ENCODE measurements at regions not wholly inside any gene's neighbourhood (a gene's known extent, or its start where the extent isn't known, plus 50 kb on each side); places are given as distances from the start of the nearest gene placed in this dataset.

- CTCF ChIA-PET = no interaction called here
- Histone ChIP-seq H3K4me3 (ENCODE audit: low read depth, low read length, poor library complexity, severe bottlenecking) (no peak overlapping the region), H3K27me3 (replicated peaks; ENCODE audit: insufficient read depth, low read depth, low read length, poor library complexity) (peaks cover 11% of the 10 kb centered on the region), H3K36me3 (ENCODE audit: insufficient read depth, low read length, poor library complexity, severe bottlenecking) (no peaks in the 10 kb centered on the region), H3K27ac (ENCODE audit: low read depth, low read length, poor library complexity, severe bottlenecking) (no peak overlapping the region), H3K4me1 (ENCODE audit: insufficient read depth, low read length, poor library complexity, severe bottlenecking) (no peaks in the 10 kb centered on the region), H3K9me3 (ENCODE audit: low read depth, low read length, poor library complexity, severe bottlenecking) (peaks cover 3% of the 10 kb centered on the region)
- no peak for DNase-seq (ENCODE audit: low spot score)
- TF ChIP-seq CTCF (conservative IDR thresholded peaks at IDR 0.05; ENCODE audit: low read depth, low read length) (no peak), EZH2 (IDR thresholded peaks at IDR 0.05; ENCODE audit: borderline replicate concordance, low read depth, low read length, poor library complexity, severe bottlenecking) (no peak)
- intact Hi-C loops (cut with micrococcal nuclease; ENCODE audit: unreplicated experiment) = no loop called here
- POLR2A ChIA-PET (ENCODE audit: low non-redundant PET) = no interaction called here
- BruUV-seq (replicated peaks) = no TSS peak
These were observed 204.7 kb upstream of the GABRA2 start for GRCh38 chr4:46594661-46595060.

- ChIA-PET CTCF (no interaction called here), POLR2A (ENCODE audit: low non-redundant PET) (no interaction called here)
- TF ChIP-seq CTCF (conservative IDR thresholded peaks at IDR 0.05; ENCODE audit: low read depth, low read length) = no peak
- Histone ChIP-seq H3K27ac (ENCODE audit: low read depth, low read length, poor library complexity, severe bottlenecking) (no peak overlapping the region), H3K27me3 (replicated peaks; ENCODE audit: insufficient read depth, low read depth, low read length, poor library complexity) (peaks cover 44% of the 10 kb centered on the region), H3K36me3 (ENCODE audit: insufficient read depth, low read length, poor library complexity, severe bottlenecking) (no peaks in the 10 kb centered on the region), H3K4me1 (ENCODE audit: insufficient read depth, low read length, poor library complexity, severe bottlenecking) (no peaks in the 10 kb centered on the region), H3K9me3 (ENCODE audit: low read depth, low read length, poor library complexity, severe bottlenecking) (no peaks in the 10 kb centered on the region), H3K4me3 (ENCODE audit: low read depth, low read length, poor library complexity, severe bottlenecking) (no peak overlapping the region)
- no peak for DNase-seq (ENCODE audit: low spot score)
- BruUV-seq (replicated peaks) = no TSS peak
- intact Hi-C loops (cut with micrococcal nuclease; ENCODE audit: unreplicated experiment) = no loop called here
These were observed 196.6 kb upstream of the GABRA2 start for GRCh38 chr4:46586566-46586965.

- Histone ChIP-seq H3K36me3 (ENCODE audit: insufficient read depth, low read length, poor library complexity, severe bottlenecking) (no peaks in the 10 kb centered on the region), H3K4me3 (ENCODE audit: low read depth, low read length, poor library complexity, severe bottlenecking) (no peak overlapping the region), H3K4me1 (ENCODE audit: insufficient read depth, low read length, poor library complexity, severe bottlenecking) (no peaks in the 10 kb centered on the region), H3K27me3 (replicated peaks; ENCODE audit: insufficient read depth, low read depth, low read length, poor library complexity) (peaks cover 39% of the 10 kb centered on the region), H3K9me3 (ENCODE audit: low read depth, low read length, poor library complexity, severe bottlenecking) (no peaks in the 10 kb centered on the region), H3K27ac (ENCODE audit: low read depth, low read length, poor library complexity, severe bottlenecking) (no peak overlapping the region)
- ChIA-PET POLR2A (ENCODE audit: low non-redundant PET) (no interaction called here), CTCF (no interaction called here)
- no peak for TF ChIP-seq CTCF (conservative IDR thresholded peaks at IDR 0.05; ENCODE audit: low read depth, low read length)
- no peak for TF ChIP-seq EZH2 (IDR thresholded peaks at IDR 0.05; ENCODE audit: borderline replicate concordance, low read depth, low read length, poor library complexity, severe bottlenecking)
- intact Hi-C loops (cut with micrococcal nuclease; ENCODE audit: unreplicated experiment) = no loop called here
- no peak for DNase-seq (ENCODE audit: low spot score)
- BruUV-seq (replicated peaks) = no TSS peak
These were observed 191.7 kb upstream of the GABRA2 start for GRCh38 chr4:46581677-46582076.

All from A673 (cell line).